ENCODE measurements at regions not wholly inside any gene's neighbourhood (a gene's known extent, or its start where the extent isn't known, plus 50 kb on each side); places are given as distances from the start of the nearest gene placed in this dataset.
"Not testable (repeated sequence)": the region's sequence is repeated elsewhere in the genome, so short reads cannot be mapped to it uniquely, and the experiment has no call there.

- DNase-seq (ENCODE audit: low spot score) = no peak
Measured at GRCh38 chr1:219433496-219434131, 179.3 kb downstream of the ZC3H11B start.

- DNase-seq (ENCODE audit: low spot score) = no peak
Measured at GRCh38 chr1:219433001-219433400, 179.9 kb downstream of the ZC3H11B start.

- no peak for DNase-seq (ENCODE audit: low spot score)
Measured at GRCh38 chr1:219432191-219432606, 180.7 kb downstream of the ZC3H11B start.

- no peak for DNase-seq (ENCODE audit: low spot score)
Measured at GRCh38 chr1:219430419-219430818, 182.5 kb downstream of the ZC3H11B start.

GRCh38 chr1:219428651-219429050 is 184.3 kb downstream of the ZC3H11B start:
- no peak for DNase-seq (ENCODE audit: low spot score)

- no peak for DNase-seq (ENCODE audit: low spot score)
Measured at GRCh38 chr1:219427989-219428388, 184.9 kb downstream of the ZC3H11B start.

- no peak for DNase-seq (ENCODE audit: low spot score)
Measured at GRCh38 chr1:219427403-219427802, 185.5 kb downstream of the ZC3H11B start.

- no peak for DNase-seq (ENCODE audit: low spot score)
Measured at GRCh38 chr1:219422811-219423598, 189.9 kb downstream of the ZC3H11B start.

- no peak for DNase-seq (ENCODE audit: low spot score)
Measured at GRCh38 chr1:219420913-219421312, 192.0 kb downstream of the ZC3H11B start.

GRCh38 chr1:219419860-219420259 is 193.0 kb downstream of the ZC3H11B start:
- no peak for DNase-seq (ENCODE audit: low spot score)

- DNase-seq (ENCODE audit: low spot score) = no peak
Measured at GRCh38 chr1:219419065-219419464, 193.8 kb downstream of the ZC3H11B start.

GRCh38 chr1:219417610-219418009 is 195.3 kb downstream of the ZC3H11B start:
- DNase-seq (ENCODE audit: low spot score) = no peak

GRCh38 chr1:219416598-219417238 is 196.2 kb downstream of the ZC3H11B start:
- DNase-seq (ENCODE audit: low spot score) = peak; percentile 69

GRCh38 chr1:219415915-219416314 is 197.0 kb downstream of the ZC3H11B start:
- no peak for DNase-seq (ENCODE audit: low spot score)

- no peak for DNase-seq (ENCODE audit: low spot score)
Measured at GRCh38 chr1:219415433-219415832, 197.5 kb downstream of the ZC3H11B start.

- no peak for DNase-seq (ENCODE audit: low spot score)
Measured at GRCh38 chr1:219414250-219414649, 198.7 kb downstream of the ZC3H11B start.

GRCh38 chr1:219413536-219413935 is 199.4 kb downstream of the ZC3H11B start:
- DNase-seq (ENCODE audit: low spot score) = no peak

GRCh38 chr1:219412772-219413171 is 200.1 kb downstream of the ZC3H11B start:
- no peak for DNase-seq (ENCODE audit: low spot score)

GRCh38 chr1:219410721-219411120 is 202.2 kb downstream of the ZC3H11B start:
- not testable (repeated sequence) for DNase-seq (ENCODE audit: low spot score)

- no peak for DNase-seq (ENCODE audit: low spot score)
Measured at GRCh38 chr1:219405531-219406331, 207.2 kb downstream of the ZC3H11B start.

GRCh38 chr1:219404629-219405028 is 208.3 kb downstream of the ZC3H11B start:
- no peak for DNase-seq (ENCODE audit: low spot score)

- DNase-seq (ENCODE audit: low spot score) = no peak
Measured at GRCh38 chr1:219402925-219403324, 210.0 kb downstream of the ZC3H11B start.

All from ecto neural progenitor cell (in vitro differentiated cells).